NB4 (cell line): ENCODE measurements at regions not wholly inside any gene's neighbourhood (a gene's known extent, or its start where the extent isn't known, plus 50 kb on each side); places are given as distances from the start of the nearest gene placed in this dataset.

Experiments
- MYC ChIP-seq: IDR thresholded peaks from 2 replicates; pipeline ENCODE4 v1.6.1; 2011; ENCODE audit warnings: low read depth, low read length
- POLR2A ChIP-seq: IDR thresholded peaks from 2 replicates; pipeline ENCODE4 v1.6.1; 2011; ENCODE audit warnings: mild to moderate bottlenecking; ENCODE audit not compliant: insufficient read length; ENCODE audit errors: extremely low read depth
- TF ChIP-seq, protein P1 (sequence below): IDR thresholded peaks from one replicate; pipeline ENCODE4 v1.5.1; 2012; ENCODE audit warnings: low read depth, low read length

- TF ChIP-seq, protein P1, sequence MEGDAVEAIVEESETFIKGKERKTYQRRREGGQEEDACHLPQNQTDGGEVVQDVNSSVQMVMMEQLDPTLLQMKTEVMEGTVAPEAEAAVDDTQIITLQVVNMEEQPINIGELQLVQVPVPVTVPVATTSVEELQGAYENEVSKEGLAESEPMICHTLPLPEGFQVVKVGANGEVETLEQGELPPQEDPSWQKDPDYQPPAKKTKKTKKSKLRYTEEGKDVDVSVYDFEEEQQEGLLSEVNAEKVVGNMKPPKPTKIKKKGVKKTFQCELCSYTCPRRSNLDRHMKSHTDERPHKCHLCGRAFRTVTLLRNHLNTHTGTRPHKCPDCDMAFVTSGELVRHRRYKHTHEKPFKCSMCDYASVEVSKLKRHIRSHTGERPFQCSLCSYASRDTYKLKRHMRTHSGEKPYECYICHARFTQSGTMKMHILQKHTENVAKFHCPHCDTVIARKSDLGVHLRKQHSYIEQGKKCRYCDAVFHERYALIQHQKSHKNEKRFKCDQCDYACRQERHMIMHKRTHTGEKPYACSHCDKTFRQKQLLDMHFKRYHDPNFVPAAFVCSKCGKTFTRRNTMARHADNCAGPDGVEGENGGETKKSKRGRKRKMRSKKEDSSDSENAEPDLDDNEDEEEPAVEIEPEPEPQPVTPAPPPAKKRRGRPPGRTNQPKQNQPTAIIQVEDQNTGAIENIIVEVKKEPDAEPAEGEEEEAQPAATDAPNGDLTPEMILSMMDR = no peak
- TF ChIP-seq MYC (no peak), POLR2A (no peak)
Measured at GRCh38 chr9:116049456-116049855, 104.1 kb upstream of the PAPPA start.
